T-helper 17 cell (primary cell): ENCODE measurements at regions not wholly inside any gene's neighbourhood (a gene's known extent, or its start where the extent isn't known, plus 50 kb on each side); places are given as distances from the start of the nearest gene placed in this dataset.

Experiments
- ATAC-seq: fragments of 150-1000 bp; cut with Tn5 transposase; 2 replicates; pipeline ENCODE4 v1.10.0; 2021; ENCODE audit warnings: mild to moderate bottlenecking, moderate library complexity
- DNase-seq, 3 donors: peaks; one replicate each; pipeline versions ENCODE4 v3.0.0 to v3.0.0-alpha.2; 2020 to 2021
- H3K9me3 ChIP-seq: one replicate; pipeline ENCODE4 v1.7.0; 2013; ENCODE audit warnings: low read length, mild to moderate bottlenecking; ENCODE audit not compliant: control insufficient read depth, poor library complexity, severe bottlenecking
- H3K27ac Mint-ChIP-seq: one replicate; pipeline ENCODE4 v1.8.0; 2022; ENCODE audit warnings: mild to moderate bottlenecking, moderate library complexity, mixed read lengths
- H3K27me3 Mint-ChIP-seq: one replicate; pipeline ENCODE4 v1.8.0; 2022; ENCODE audit warnings: mixed read lengths
- H3K36me3 Mint-ChIP-seq: one replicate; pipeline ENCODE4 v1.8.0; 2022; ENCODE audit warnings: low read depth, mixed read lengths
- H3K4me1 Mint-ChIP-seq: one replicate; pipeline ENCODE4 v1.8.0; 2022; ENCODE audit warnings: mild to moderate bottlenecking, mixed read lengths
- H3K4me3 Mint-ChIP-seq: one replicate; pipeline ENCODE4 v1.8.0; 2022; ENCODE audit warnings: mild to moderate bottlenecking, moderate library complexity, mixed read lengths

GRCh38 chr14:97287956-97288355 is 490.8 kb downstream of the VRK1 start:
- H3K9me3 ChIP-seq, result no peaks in the 10 kb centered on the region
- Mint-ChIP-seq H3K4me1 (peaks cover 7% of the 10 kb centered on the region), H3K27me3 (peaks cover 11% of the 10 kb centered on the region), H3K4me3 (no peak overlapping the region), H3K27ac (no peak overlapping the region), H3K36me3 (peaks cover 2% of the 10 kb centered on the region)
- ATAC-seq, result no peak
- DNase-seq, result no peak

GRCh38 chr14:97290065-97290464 is 492.9 kb downstream of the VRK1 start:
- no peak overlapping the region for H3K4me3 Mint-ChIP-seq
- DNase-seq, result no peak
- no peak overlapping the region for H3K27ac Mint-ChIP-seq
- no peaks in the 10 kb centered on the region for H3K9me3 ChIP-seq
- H3K27me3 Mint-ChIP-seq, result peaks cover 6% of the 10 kb centered on the region
- no peak for ATAC-seq
- peaks cover 6% of the 10 kb centered on the region for H3K4me1 Mint-ChIP-seq
- no peaks in the 10 kb centered on the region for H3K36me3 Mint-ChIP-seq

GRCh38 chr14:97290977-97291376 is 493.8 kb downstream of the VRK1 start:
- H3K4me3 Mint-ChIP-seq, result no peak overlapping the region
- no peak for ATAC-seq
- no peaks in the 10 kb centered on the region for H3K9me3 ChIP-seq
- DNase-seq, result no peak
- H3K4me1 Mint-ChIP-seq, result peaks cover 6% of the 10 kb centered on the region
- H3K27me3 Mint-ChIP-seq, result peaks cover 12% of the 10 kb centered on the region
- no peak overlapping the region for H3K27ac Mint-ChIP-seq
- peaks cover 3% of the 10 kb centered on the region for H3K36me3 Mint-ChIP-seq

- ATAC-seq, result no peak
- no peaks in the 10 kb centered on the region for H3K9me3 ChIP-seq
- peaks cover 12% of the 10 kb centered on the region for H3K27me3 Mint-ChIP-seq
- H3K4me3 Mint-ChIP-seq, result no peak overlapping the region
- H3K27ac Mint-ChIP-seq, result no peak overlapping the region
- H3K4me1 Mint-ChIP-seq, result peaks cover 6% of the 10 kb centered on the region
- no peak for DNase-seq
- H3K36me3 Mint-ChIP-seq, result peaks cover 3% of the 10 kb centered on the region
Observed at GRCh38 chr14:97293659-97294058, 496.5 kb downstream of the VRK1 start.

GRCh38 chr14:97295108-97295710 is 498.0 kb downstream of the VRK1 start:
- DNase-seq (no peak), ATAC-seq (no peak)
- Mint-ChIP-seq H3K4me3 (no peak overlapping the region), H3K27ac (no peak overlapping the region), H3K27me3 (peaks cover 17% of the 10 kb centered on the region), H3K4me1 (peaks cover 11% of the 10 kb centered on the region), H3K36me3 (peaks cover 3% of the 10 kb centered on the region)
- no peaks in the 10 kb centered on the region for H3K9me3 ChIP-seq

- DNase-seq, result no peak
- Mint-ChIP-seq H3K4me1 (peaks cover 9% of the 10 kb centered on the region), H3K27ac (no peak overlapping the region), H3K27me3 (peaks cover 20% of the 10 kb centered on the region), H3K36me3 (peaks cover 3% of the 10 kb centered on the region), H3K4me3 (no peak overlapping the region)
- ATAC-seq, result no peak
- no peaks in the 10 kb centered on the region for H3K9me3 ChIP-seq
Observed at GRCh38 chr14:97296176-97296575, 499.0 kb downstream of the VRK1 start.

- DNase-seq (no peak), ATAC-seq (no peak)
- Mint-ChIP-seq H3K4me1 (peaks cover 5% of the 10 kb centered on the region), H3K27me3 (peaks cover 16% of the 10 kb centered on the region), H3K36me3 (peaks cover 3% of the 10 kb centered on the region), H3K4me3 (no peak overlapping the region), H3K27ac (no peak overlapping the region)
- H3K9me3 ChIP-seq, result no peaks in the 10 kb centered on the region
Observed at GRCh38 chr14:97297100-97297499, 499.9 kb downstream of the VRK1 start.

GRCh38 chr14:97298331-97298730 is 501.1 kb downstream of the VRK1 start:
- H3K9me3 ChIP-seq, result no peaks in the 10 kb centered on the region
- no peak for DNase-seq
- Mint-ChIP-seq H3K36me3 (peaks cover 3% of the 10 kb centered on the region), H3K27ac (no peak overlapping the region), H3K27me3 (peaks cover 16% of the 10 kb centered on the region), H3K4me3 (no peak overlapping the region), H3K4me1 (peaks cover 7% of the 10 kb centered on the region)
- ATAC-seq, result no peak

GRCh38 chr14:97298736-97299135 is 501.6 kb downstream of the VRK1 start:
- ATAC-seq (no peak), DNase-seq (no peak)
- peaks cover 16% of the 10 kb centered on the region for H3K27me3 Mint-ChIP-seq
- H3K27ac Mint-ChIP-seq, result no peak overlapping the region
- H3K4me1 Mint-ChIP-seq, result peaks cover 7% of the 10 kb centered on the region
- peaks cover 3% of the 10 kb centered on the region for H3K36me3 Mint-ChIP-seq
- no peaks in the 10 kb centered on the region for H3K9me3 ChIP-seq
- H3K4me3 Mint-ChIP-seq, result no peak overlapping the region

GRCh38 chr14:97299661-97300060 is 502.5 kb downstream of the VRK1 start:
- Mint-ChIP-seq H3K4me1 (peaks cover 7% of the 10 kb centered on the region), H3K36me3 (peaks cover 3% of the 10 kb centered on the region), H3K4me3 (no peak overlapping the region), H3K27me3 (peaks cover 16% of the 10 kb centered on the region), H3K27ac (no peak overlapping the region)
- peak; percentile 47 for ATAC-seq
- no peak for DNase-seq
- no peaks in the 10 kb centered on the region for H3K9me3 ChIP-seq

- ATAC-seq, result no peak
- peaks cover 10% of the 10 kb centered on the region for H3K27me3 Mint-ChIP-seq
- no peak overlapping the region for H3K27ac Mint-ChIP-seq
- no peaks in the 10 kb centered on the region for H3K9me3 ChIP-seq
- no peak for DNase-seq
- H3K4me1 Mint-ChIP-seq, result peaks cover 15% of the 10 kb centered on the region
- H3K36me3 Mint-ChIP-seq, result no peaks in the 10 kb centered on the region
- no peak overlapping the region for H3K4me3 Mint-ChIP-seq
Observed at GRCh38 chr14:97301931-97302559, 504.9 kb downstream of the VRK1 start.

GRCh38 chr14:97306133-97306759 is 509.1 kb downstream of the VRK1 start:
- Mint-ChIP-seq H3K27ac (no peak overlapping the region), H3K4me3 (no peak overlapping the region), H3K36me3 (no peaks in the 10 kb centered on the region), H3K4me1 (peaks cover 11% of the 10 kb centered on the region), H3K27me3 (no peaks in the 10 kb centered on the region)
- ATAC-seq, result no peak
- H3K9me3 ChIP-seq, result no peaks in the 10 kb centered on the region
- no peak for DNase-seq

- no peaks in the 10 kb centered on the region for H3K9me3 ChIP-seq
- ATAC-seq (no peak), DNase-seq (no peak)
- peaks cover 13% of the 10 kb centered on the region for H3K4me1 Mint-ChIP-seq
- H3K36me3 Mint-ChIP-seq, result no peaks in the 10 kb centered on the region
- no peak overlapping the region for H3K4me3 Mint-ChIP-seq
- peak overlapping the region; percentile 90 for H3K27ac Mint-ChIP-seq
- H3K27me3 Mint-ChIP-seq, result no peaks in the 10 kb centered on the region
Observed at GRCh38 chr14:97306760-97307246, 509.6 kb downstream of the VRK1 start.

- ATAC-seq (no peak), DNase-seq (no peak)
- Mint-ChIP-seq H3K36me3 (no peaks in the 10 kb centered on the region), H3K27ac (no peak overlapping the region), H3K4me3 (no peak overlapping the region), H3K4me1 (peaks cover 8% of the 10 kb centered on the region), H3K27me3 (no peaks in the 10 kb centered on the region)
- no peaks in the 10 kb centered on the region for H3K9me3 ChIP-seq
Observed at GRCh38 chr14:97311411-97311810, 514.2 kb downstream of the VRK1 start.
